D721Med (cell line): ENCODE measurements at regions not wholly inside any gene's neighbourhood (a gene's known extent, or its start where the extent isn't known, plus 50 kb on each side); places are given as distances from the start of the nearest gene placed in this dataset.

ENCODE experiments used
- DNase-seq: peaks from one replicate; pipeline ENCODE4 v3.0.0; 2011; ENCODE audit warnings: low spot score; ENCODE audit not compliant: insufficient read length
- FAIRE-seq: peaks from 2 replicates; lab custom pipeline; 2011; peaks lifted over from hg19 to GRCh38; lab: Jason Lieb, UNC
- TF ChIP-seq, protein P1 (sequence below): IDR thresholded peaks from 2 replicates; pipeline ENCODE4 v1.5.1; 2012; ENCODE audit warnings: mild to moderate bottlenecking, control low read depth; ENCODE audit not compliant: insufficient read depth; ENCODE audit errors: missing control alignments

DNA sequence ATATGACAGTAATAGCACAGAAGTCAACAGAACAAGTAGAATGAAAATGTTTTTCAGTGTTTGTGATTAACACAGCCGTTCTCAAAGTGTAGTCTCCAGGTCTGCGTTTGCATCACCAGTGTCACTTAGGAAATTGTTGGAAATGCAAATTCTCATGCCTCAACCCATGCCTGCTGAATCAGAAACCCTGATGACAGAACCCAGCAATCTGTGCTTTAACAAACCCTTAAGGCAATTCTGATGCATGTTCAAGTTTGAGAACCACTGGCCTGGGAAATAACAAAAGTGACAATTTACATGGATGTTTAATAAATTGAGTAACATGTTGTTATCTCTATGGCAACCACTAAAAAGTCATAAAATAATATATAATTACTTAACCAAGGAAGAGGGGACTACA lies 103.1 kb upstream of the ATP11B start:
- no peak for FAIRE-seq
- TF ChIP-seq, protein P1, sequence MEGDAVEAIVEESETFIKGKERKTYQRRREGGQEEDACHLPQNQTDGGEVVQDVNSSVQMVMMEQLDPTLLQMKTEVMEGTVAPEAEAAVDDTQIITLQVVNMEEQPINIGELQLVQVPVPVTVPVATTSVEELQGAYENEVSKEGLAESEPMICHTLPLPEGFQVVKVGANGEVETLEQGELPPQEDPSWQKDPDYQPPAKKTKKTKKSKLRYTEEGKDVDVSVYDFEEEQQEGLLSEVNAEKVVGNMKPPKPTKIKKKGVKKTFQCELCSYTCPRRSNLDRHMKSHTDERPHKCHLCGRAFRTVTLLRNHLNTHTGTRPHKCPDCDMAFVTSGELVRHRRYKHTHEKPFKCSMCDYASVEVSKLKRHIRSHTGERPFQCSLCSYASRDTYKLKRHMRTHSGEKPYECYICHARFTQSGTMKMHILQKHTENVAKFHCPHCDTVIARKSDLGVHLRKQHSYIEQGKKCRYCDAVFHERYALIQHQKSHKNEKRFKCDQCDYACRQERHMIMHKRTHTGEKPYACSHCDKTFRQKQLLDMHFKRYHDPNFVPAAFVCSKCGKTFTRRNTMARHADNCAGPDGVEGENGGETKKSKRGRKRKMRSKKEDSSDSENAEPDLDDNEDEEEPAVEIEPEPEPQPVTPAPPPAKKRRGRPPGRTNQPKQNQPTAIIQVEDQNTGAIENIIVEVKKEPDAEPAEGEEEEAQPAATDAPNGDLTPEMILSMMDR = no peak
- no peak for DNase-seq

DNA sequence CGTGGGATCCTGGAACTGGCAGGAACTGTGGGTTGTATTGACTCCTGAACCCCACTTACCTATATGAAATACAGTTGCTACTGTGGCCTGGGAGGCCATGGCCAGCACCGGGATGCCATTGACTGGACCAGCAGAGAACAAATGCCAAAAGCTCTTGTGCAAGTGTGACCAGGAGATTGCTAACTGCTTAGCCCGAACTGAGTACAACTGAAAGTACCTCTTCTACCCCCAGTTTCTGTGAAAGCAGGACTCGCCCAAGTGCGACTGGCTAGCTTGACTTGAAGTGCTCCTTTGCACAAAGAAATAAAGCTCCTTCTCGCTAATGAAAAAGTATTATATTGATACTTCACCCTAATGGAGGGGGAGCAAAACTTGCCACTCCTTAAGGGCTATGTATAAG lies 101.3 kb upstream of the ATP11B start:
- TF ChIP-seq, protein P1 = no peak
- FAIRE-seq (no peak), DNase-seq (no peak)

DNA sequence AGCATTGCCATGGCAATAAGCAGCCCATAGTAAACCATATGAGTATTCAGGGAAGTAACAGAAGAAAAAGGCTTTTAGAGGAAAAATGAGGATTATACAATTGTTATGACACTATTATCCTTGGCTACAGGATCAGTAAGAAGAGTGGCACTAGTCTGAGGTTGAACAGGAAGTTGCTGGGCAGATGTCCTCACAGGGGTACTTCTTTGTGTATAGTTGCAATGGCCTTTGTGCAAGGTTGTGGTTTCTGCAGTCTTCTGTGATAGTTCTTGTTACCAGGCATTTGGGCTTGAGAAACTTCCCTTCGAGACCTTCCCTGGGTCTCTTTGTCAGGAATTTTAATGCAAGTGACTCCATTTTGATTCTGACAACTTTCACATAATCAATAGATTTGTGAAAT lies 100.6 kb upstream of the ATP11B start:
- TF ChIP-seq, protein P1 = no peak
- DNase-seq (no peak), FAIRE-seq (no peak)

DNA sequence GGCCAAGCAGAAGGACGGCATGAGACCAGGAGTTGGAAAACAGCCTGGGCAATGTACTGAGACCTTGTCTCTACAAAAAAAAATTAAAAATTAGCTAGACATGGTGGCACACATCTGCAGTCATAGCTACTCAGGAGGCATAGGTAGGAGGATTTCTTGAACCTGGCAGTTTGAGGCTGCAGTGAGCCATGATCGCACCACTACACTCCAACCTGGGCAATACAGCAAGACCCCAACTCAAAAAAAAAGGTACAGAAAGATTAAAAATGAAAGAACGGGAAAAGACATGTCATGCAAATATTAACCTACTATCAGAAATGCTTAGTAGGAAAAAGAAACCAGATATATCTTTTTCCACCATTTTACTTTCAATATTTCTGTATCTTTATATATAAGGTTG lies 99.6 kb upstream of the ATP11B start:
- TF ChIP-seq, protein P1 = no peak
- no peak for FAIRE-seq
- DNase-seq = no peak

DNA sequence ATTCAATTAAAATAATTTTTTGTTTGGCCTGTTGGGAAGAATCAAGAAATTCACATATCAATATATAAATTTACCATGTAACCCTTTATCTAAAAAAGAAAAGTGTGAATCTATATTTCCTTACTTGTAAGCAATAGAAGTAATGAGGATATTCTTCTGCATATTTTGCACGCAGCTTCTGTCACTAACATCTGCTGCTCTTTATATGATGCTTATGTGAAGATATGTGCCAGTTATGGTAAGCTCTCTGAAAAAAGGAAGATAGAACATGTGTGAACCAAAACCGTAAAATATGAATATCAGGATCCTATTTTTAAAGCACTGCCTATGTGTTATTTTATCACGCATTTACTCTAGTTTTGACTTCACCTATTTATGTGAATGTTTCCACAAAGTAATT lies 96.4 kb upstream of the ATP11B start:
- TF ChIP-seq, protein P1 = no peak
- DNase-seq (no peak), FAIRE-seq (no peak)

DNA sequence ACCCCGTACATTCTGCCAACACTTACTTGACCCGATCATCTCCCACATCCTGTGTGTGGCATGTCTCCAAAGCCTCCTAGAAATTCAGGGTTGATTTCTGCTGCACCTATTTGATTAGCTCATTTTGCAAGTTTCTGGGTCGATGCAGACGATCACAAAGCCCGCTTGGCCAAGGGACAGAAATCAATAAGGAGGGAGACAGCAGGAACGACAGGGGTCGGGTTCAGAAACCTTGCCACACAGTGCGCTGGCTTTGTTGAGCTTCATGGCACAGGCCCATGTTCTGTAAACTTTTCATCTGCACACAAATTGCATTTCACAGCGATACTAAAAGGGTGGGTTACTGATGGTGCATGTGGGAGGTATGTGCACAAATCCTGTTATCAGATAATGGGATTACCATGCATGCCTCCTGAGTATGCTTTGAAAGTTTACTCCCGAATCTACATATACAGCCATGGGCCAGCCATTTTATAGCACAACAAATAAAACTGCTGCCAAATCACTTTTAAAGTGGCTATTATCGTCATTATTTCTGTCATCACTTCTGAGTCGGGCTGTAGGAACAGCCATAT lies 95.9 kb upstream of the ATP11B start:
- TF ChIP-seq, protein P1 = no peak
- DNase-seq (no peak), FAIRE-seq (no peak)

DNA sequence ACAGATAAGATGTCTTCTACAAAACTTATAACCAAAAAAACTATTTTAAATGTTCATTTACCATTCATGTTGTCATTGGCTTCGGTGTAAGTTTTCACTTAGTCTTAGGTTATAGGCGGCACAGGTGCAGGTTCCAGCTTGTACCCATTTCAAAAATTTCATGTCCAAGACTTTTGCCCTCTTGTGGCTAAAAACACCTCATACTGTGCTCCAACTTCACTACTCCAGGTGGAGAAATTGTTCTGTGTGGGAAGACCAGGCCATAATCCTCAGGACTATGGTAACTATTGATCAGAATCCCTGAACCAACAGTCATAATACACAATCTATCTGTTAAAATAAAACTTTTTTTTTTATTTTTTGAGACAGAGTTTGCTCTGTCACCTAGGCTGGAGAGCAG lies 95.2 kb upstream of the ATP11B start:
- no peak for FAIRE-seq
- no peak for DNase-seq
- TF ChIP-seq, protein P1 = no peak
